ENCODE measurements at regions not wholly inside any gene's neighbourhood (a gene's known extent, or its start where the extent isn't known, plus 50 kb on each side); places are given as distances from the start of the nearest gene placed in this dataset.
"Not testable (repeated sequence)": the region's sequence is repeated elsewhere in the genome, so short reads cannot be mapped to it uniquely, and the experiment has no call there.

- DNase-seq: no peak
These were observed 119.7 kb downstream of the DTL start for GRCh38 chr1:212155219-212155618.

GRCh38 chr1:212157252-212157651 lies 121.7 kb downstream of the DTL start:
- DNase-seq: no peak

- DNase-seq: peak; percentile 35
These were observed 123.6 kb downstream of the DTL start for GRCh38 chr1:212158912-212159796.

- no peak for DNase-seq
These were observed 123.9 kb upstream of the PPP2R5A start for GRCh38 chr1:212161231-212161781.

GRCh38 chr1:212162635-212163034 lies 122.6 kb upstream of the PPP2R5A start:
- DNase-seq: peak; percentile 17

GRCh38 chr1:212164095-212164872 lies 120.9 kb upstream of the PPP2R5A start:
- DNase-seq: no peak

- DNase-seq: no peak
These were observed 119.0 kb upstream of the PPP2R5A start for GRCh38 chr1:212166244-212166643.

GRCh38 chr1:212166644-212167043 lies 118.6 kb upstream of the PPP2R5A start:
- no peak for DNase-seq

- no peak for DNase-seq
These were observed 118.1 kb upstream of the PPP2R5A start for GRCh38 chr1:212167098-212167497.

GRCh38 chr1:212173567-212173966 lies 111.6 kb upstream of the PPP2R5A start:
- DNase-seq: no peak

GRCh38 chr1:212174295-212174694 lies 110.9 kb upstream of the PPP2R5A start:
- DNase-seq: not testable (repeated sequence)

- no peak for DNase-seq
These were observed 107.7 kb upstream of the PPP2R5A start for GRCh38 chr1:212177542-212177941.

- no peak for DNase-seq
These were observed 106.4 kb upstream of the PPP2R5A start for GRCh38 chr1:212178851-212179250.

GRCh38 chr1:212179394-212180076 lies 105.7 kb upstream of the PPP2R5A start:
- DNase-seq: no peak

GRCh38 chr1:212181015-212181882 lies 104.0 kb upstream of the PPP2R5A start:
- no peak for DNase-seq

GRCh38 chr1:212182171-212182570 lies 103.0 kb upstream of the PPP2R5A start:
- no peak for DNase-seq

- no peak for DNase-seq
These were observed 102.6 kb upstream of the PPP2R5A start for GRCh38 chr1:212182579-212182978.

GRCh38 chr1:212186427-212187207 lies 98.6 kb upstream of the PPP2R5A start:
- DNase-seq: peak; percentile 33

- peak; percentile 19 for DNase-seq
These were observed 96.4 kb upstream of the PPP2R5A start for GRCh38 chr1:212188599-212189351.

GRCh38 chr1:212189352-212189738 lies 95.9 kb upstream of the PPP2R5A start:
- DNase-seq: no peak

Measured in CD4-positive, alpha-beta T cell treated with Interleukin-12 subunit alpha and Interleukin-12 subunit beta, for 1 hour (primary cell).